Fibroblast of peridontal ligament (primary cell): ENCODE measurements at regions not wholly inside any gene's neighbourhood (a gene's known extent, or its start where the extent isn't known, plus 50 kb on each side); places are given as distances from the start of the nearest gene placed in this dataset.

Experiments
- DNase-seq: peaks from one replicate; pipeline ENCODE4 v3.0.0-alpha.2; 2010; ENCODE audit errors: extremely low read depth

DNA sequence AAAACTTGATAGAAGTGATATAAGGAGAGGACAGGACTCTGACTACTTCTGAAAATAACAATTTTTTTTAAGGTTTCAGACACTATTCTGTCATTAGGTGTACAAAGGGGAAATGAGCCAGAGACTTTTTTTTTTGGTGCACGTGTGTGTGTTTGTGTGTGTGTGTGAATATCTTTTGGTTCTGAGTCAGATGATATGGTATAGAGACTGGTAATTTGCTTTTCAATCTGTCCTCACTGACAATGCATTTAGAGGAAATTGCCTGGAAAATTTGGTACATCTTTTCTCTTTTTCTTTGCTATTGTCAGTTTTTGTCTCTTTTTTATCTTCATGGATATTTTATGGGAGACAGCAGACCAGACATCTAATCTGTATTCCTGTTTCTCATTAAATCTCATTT is 59.3 kb downstream of the DDIT4L start:
- no peak for DNase-seq

- no peak for DNase-seq
These were observed 59.8 kb downstream of the DDIT4L start for GRCh38 chr4:100130491-100130890.

- DNase-seq, result no peak
These were observed 60.5 kb downstream of the DDIT4L start for GRCh38 chr4:100129774-100130173.

DNA sequence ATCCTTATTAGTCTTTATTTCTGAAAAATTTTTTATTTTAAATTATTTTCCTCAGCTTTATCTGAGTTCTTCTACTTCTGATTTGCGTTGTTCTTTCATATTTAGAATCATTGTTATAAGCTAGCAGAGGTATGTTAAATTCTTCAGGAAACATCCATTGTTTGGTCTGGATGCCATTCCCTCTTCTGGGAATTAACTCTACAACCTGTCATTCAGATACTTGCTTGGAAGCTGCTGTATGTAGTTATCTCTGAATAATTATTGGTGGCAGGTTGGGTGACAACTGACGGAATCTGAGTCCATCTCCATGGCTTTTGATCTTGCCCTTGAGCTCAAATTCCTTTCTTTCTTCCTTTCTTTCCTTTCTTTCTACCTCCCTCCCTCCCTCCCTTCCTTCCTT is 61.9 kb downstream of the DDIT4L start:
- no peak for DNase-seq

DNA sequence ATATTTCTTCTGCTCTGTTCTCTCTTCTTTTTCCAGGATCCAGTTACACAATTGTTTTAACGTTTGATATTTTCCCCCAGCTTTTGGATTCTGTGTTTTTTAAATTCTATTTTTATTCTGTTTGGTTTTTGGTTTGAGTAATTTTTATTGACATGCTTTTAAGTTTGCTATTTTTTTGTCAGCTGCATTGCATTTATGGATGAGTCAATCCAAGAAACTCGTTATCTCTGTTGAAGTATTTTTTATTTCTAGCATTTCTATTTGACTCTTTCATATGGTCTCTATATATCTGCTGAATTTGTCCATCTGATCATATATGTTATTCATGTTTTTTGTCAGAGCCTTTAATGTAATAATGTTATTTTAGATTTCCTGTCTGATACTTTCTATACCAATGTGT is 65.6 kb downstream of the DDIT4L start:
- DNase-seq, result no peak

GRCh38 chr4:100118181-100118580 is 72.1 kb downstream of the DDIT4L start:
- peak; percentile 14 for DNase-seq

- peak; percentile 16 for DNase-seq
These were observed 72.5 kb downstream of the DDIT4L start for GRCh38 chr4:100117750-100118149.

DNA sequence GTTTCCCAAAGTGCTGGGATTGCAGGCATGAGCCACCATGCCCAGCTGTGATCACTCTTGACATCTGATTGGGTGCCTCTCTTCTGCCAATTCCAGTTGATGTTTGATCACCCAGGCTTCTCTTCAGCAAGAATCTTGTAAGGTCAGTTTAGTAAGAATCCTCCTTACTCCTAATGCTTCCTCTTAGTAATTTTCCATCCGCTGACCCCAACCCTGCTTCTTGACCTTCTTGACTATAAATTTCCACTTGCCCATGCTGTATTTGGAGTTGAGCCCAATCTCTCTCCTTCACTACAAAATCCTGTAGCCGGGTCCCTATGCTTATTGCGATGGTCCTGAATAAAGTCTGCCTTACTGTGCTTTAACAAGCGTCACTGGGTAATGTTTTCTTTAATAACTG is 75.4 kb downstream of the DDIT4L start:
- no peak for DNase-seq

GRCh38 chr4:100113732-100114131 is 76.5 kb downstream of the DDIT4L start:
- no peak for DNase-seq

GRCh38 chr4:100113096-100113495 is 77.2 kb downstream of the DDIT4L start:
- DNase-seq, result no peak

- DNase-seq, result no peak
These were observed 80.3 kb downstream of the DDIT4L start for GRCh38 chr4:100109921-100110320.

GRCh38 chr4:100108869-100109268 is 81.4 kb downstream of the DDIT4L start:
- DNase-seq, result no peak

- no peak for DNase-seq
These were observed 83.3 kb downstream of the DDIT4L start for GRCh38 chr4:100106982-100107381.

- no peak for DNase-seq
These were observed 86.6 kb downstream of the DDIT4L start for GRCh38 chr4:100103671-100104070.

DNA sequence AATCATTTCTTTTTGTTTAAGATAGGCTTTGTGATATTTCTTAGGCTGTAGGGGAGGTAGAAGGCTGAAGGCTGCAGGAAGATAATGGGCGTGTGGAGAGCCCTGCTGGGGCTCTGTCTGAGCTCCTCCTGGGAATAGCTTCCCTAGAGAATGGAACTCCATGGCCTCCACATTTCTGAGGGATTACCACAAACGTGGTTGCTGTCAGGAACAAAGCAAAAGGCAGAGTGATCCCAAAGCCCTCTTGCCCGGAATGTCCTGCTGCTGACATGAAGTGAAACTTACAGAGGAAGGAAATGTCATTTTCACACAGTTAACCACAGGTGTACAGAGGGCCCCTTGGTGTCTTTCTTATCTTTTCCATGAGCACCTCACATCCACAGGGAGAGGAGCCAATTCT is 89.3 kb downstream of the DDIT4L start:
- DNase-seq, result no peak

DNA sequence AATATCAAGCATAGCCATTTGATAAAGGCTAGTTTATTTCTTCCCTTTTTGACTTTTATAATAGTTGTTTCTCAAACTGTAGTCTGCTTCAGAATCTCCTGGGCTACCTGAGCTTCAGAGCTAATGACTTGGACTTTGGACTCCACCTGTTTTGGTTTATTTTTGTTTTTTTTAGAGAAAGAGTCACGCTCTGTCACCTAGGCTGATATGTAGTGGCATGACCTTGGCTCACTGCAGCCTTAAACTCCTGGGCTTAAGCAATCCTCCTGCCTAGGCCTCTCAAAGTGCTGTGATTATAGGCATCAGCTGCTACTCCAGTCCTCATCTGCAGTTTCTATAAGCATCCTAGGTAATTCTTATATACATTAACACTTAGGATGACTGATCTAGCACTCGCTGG is 90.5 kb downstream of the DDIT4L start:
- no peak for DNase-seq

- DNase-seq, result no peak
These were observed 91.6 kb downstream of the DDIT4L start for GRCh38 chr4:100098681-100099080.

GRCh38 chr4:100098011-100098545 is 92.2 kb downstream of the DDIT4L start:
- no peak for DNase-seq

- peak; percentile 65 for DNase-seq
These were observed 94.3 kb downstream of the DDIT4L start for GRCh38 chr4:100095729-100096595.

GRCh38 chr4:100093091-100093866 is 97.0 kb downstream of the DDIT4L start:
- peak; percentile 89 for DNase-seq

DNA sequence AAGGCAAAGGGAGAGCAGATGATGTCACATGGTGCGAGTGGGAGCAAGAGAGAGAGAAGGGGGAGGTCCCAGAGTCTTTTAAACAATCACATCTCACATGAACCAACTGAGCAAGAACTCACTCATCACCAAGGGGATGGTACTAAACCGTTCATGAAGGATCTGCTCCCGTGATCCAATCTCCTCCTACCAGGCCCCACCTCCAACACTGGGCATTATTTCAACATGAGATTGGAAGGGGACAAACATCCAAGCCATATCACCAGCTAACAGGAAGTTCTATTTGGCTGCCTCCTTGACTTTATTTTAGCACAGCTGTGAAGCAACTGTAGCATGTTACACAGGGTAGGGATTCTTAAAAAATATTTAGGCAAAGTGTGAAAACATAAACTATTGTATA is 102.5 kb downstream of the DDIT4L start:
- DNase-seq, result no peak

- DNase-seq, result peak; percentile 45
These were observed 103.4 kb downstream of the DDIT4L start for GRCh38 chr4:100086766-100087431.
